H1 (cell line): ENCODE measurements at regions not wholly inside any gene's neighbourhood (a gene's known extent, or its start where the extent isn't known, plus 50 kb on each side); places are given as distances from the start of the nearest gene placed in this dataset.

Experiments used
- CTCF ChIA-PET: fragments of 300-600 bp; sonication (Branson Sonifier 250); formaldehyde crosslinking; loops from one replicate; lab custom pipeline; 2021; ENCODE audit not compliant: partially characterized antibody; lab: Charles Lee
- POLR2A ChIA-PET: fragments of 300-600 bp; sonication (Branson Sonifier 250); formaldehyde crosslinking; loops from one replicate; lab custom pipeline; 2021; ENCODE audit warnings: inconsistent platforms; ENCODE audit not compliant: partially characterized antibody; lab: Charles Lee
- DNase-seq, 2 experiments: peaks; one replicate each; pipeline versions ENCODE4 v3.0.0 to v3.0.0-alpha.2; 2010 to 2022; ENCODE audit warnings: low spot score in 2 of 2, low read depth in 1 of 2, mixed read lengths in 1 of 2
- FAIRE-seq: peaks from 2 replicates; lab custom pipeline; 2011; peaks lifted over from hg19 to GRCh38; lab: Jason Lieb, UNC
- H2AFZ ChIP-seq: 2 replicates; pipeline ENCODE4 v1.8.1; 2012; ENCODE audit warnings: low read length, inconsistent platforms
- H2AK5ac ChIP-seq: 2 replicates; pipeline ENCODE4 v1.6.1; 2013; ENCODE audit warnings: low read depth, low read length
- H2BK120ac ChIP-seq: replicated peaks from 2 replicates; pipeline ENCODE3; 2013; ENCODE audit warnings: low read depth, low read length, inconsistent platforms
- H2BK12ac ChIP-seq: 2 replicates; pipeline ENCODE4 v1.6.1; 2013; ENCODE audit warnings: low read depth, low read length
- H2BK15ac ChIP-seq: 2 replicates; pipeline ENCODE4 v1.6.1; 2013; ENCODE audit warnings: low read length
- H2BK20ac ChIP-seq: 2 replicates; pipeline ENCODE4 v1.6.1; 2013; ENCODE audit warnings: low read length
- H2BK5ac ChIP-seq: 2 replicates; pipeline ENCODE4 v1.6.1; 2013; ENCODE audit warnings: low read depth, low read length
- H3K14ac ChIP-seq: 2 replicates; pipeline ENCODE4 v1.6.1; 2013; ENCODE audit warnings: inconsistent platforms; ENCODE audit not compliant: insufficient read length
- H3K18ac ChIP-seq: 2 replicates; pipeline ENCODE4 v1.6.1; 2013; ENCODE audit warnings: low read length; ENCODE audit errors: extremely low read depth
- H3K23ac ChIP-seq: 2 replicates; pipeline ENCODE4 v1.6.1; 2013; ENCODE audit warnings: inconsistent platforms; ENCODE audit not compliant: insufficient read length
- H3K23me2 ChIP-seq: 2 replicates; pipeline ENCODE4 v1.6.1; 2013; ENCODE audit warnings: low read depth, low read length
- H3K27ac ChIP-seq: 2 replicates; pipeline ENCODE4 v1.6.1; 2011; ENCODE audit warnings: low read depth, low read length, inconsistent platforms
- H3K27me3 ChIP-seq, 4 experiments: replicated peaks in 1 of 4; 1 replicate in 1 of 4; 2 replicates in 3 of 4; pipeline versions ENCODE4 v1.6.1 to v1.8.1; 2011 to 2013; ENCODE audit warnings: low read length in 3 of 4, mild to moderate bottlenecking in 3 of 4, inconsistent platforms in 2 of 4, mixed read lengths in 2 of 4, moderate library complexity in 1 of 4; ENCODE audit not compliant: control insufficient read depth in 3 of 4, insufficient read depth in 3 of 4; ENCODE audit errors: extremely low read depth in 1 of 4
- H3K36me3 ChIP-seq, 4 experiments: 2 replicates each; pipeline versions ENCODE4 v1.6.1 to v1.8.1; 2011 to 2013; ENCODE audit warnings: mild to moderate bottlenecking in 4 of 4, low read length in 3 of 4, moderate library complexity in 2 of 4, control low read depth in 1 of 4, inconsistent platforms in 1 of 4; ENCODE audit not compliant: insufficient read depth in 4 of 4, control insufficient read depth in 2 of 4
- H3K4ac ChIP-seq: replicated peaks from 2 replicates; pipeline ENCODE3; 2013; ENCODE audit warnings: low read length, low read depth, mixed read lengths, inconsistent platforms; ENCODE audit not compliant: insufficient read length
- H3K4me1 ChIP-seq, 4 experiments: replicated peaks in 1 of 4; 1 replicate in 1 of 4; 2 replicates in 3 of 4; pipeline versions ENCODE4 v1.6.1 to v1.8.1; 2011 to 2013; ENCODE audit warnings: low read length in 3 of 4, inconsistent platforms in 2 of 4, mixed read lengths in 1 of 4; ENCODE audit not compliant: insufficient read depth in 4 of 4, control insufficient read depth in 3 of 4
- H3K4me2 ChIP-seq, 2 experiments: 2 replicates each; pipeline versions ENCODE4 v1.6.1 to v1.8.1; 2011 to 2013; ENCODE audit warnings: low read depth in 2 of 2, low read length in 2 of 2, control low read depth in 1 of 2, inconsistent platforms in 1 of 2, mild to moderate bottlenecking in 1 of 2; ENCODE audit not compliant: insufficient read depth in 1 of 2
- H3K4me3 ChIP-seq, 4 experiments: fragments of 200-600, 300-600 bp in 1 of 4; sonication (generic), shearing (Covaris generic), sonication (Bioruptor Twin) in 1 of 4; 2 replicates each; pipeline versions ENCODE4 v1.5.1 to v1.8.1; 2011 to 2016; ENCODE audit warnings: low read length in 4 of 4, low read depth in 3 of 4, control low read depth in 2 of 4, inconsistent platforms in 2 of 4, mild to moderate bottlenecking in 2 of 4, mixed read lengths in 1 of 4, moderate library complexity in 1 of 4; ENCODE audit not compliant: insufficient read depth in 2 of 4; ENCODE audit errors: extremely low read depth in 1 of 4
- H3K56ac ChIP-seq: replicated peaks from 2 replicates; pipeline ENCODE3; 2013; ENCODE audit warnings: low read depth, mild to moderate bottlenecking, mixed read lengths, low read length, inconsistent platforms; ENCODE audit not compliant: insufficient read length
- H3K79me1 ChIP-seq: 2 replicates; pipeline ENCODE4 v1.6.1; 2013; ENCODE audit warnings: low read depth, low read length, control low read depth
- H3K79me2 ChIP-seq, 2 experiments: 2 replicates each; pipeline versions ENCODE4 v1.6.1 to v1.8.1; 2012 to 2013; ENCODE audit warnings: low read length in 2 of 2, mild to moderate bottlenecking in 2 of 2, inconsistent platforms in 1 of 2; ENCODE audit not compliant: insufficient read depth in 2 of 2, control insufficient read depth in 1 of 2
- H3K9ac ChIP-seq, 4 experiments: replicated peaks in 1 of 4; 1 replicate in 1 of 4; 2 replicates in 3 of 4; pipeline versions ENCODE4 v1.6.1 to v1.8.1; 2011 to 2013; ENCODE audit warnings: low read depth in 3 of 4, low read length in 3 of 4, control low read depth in 2 of 4, mild to moderate bottlenecking in 2 of 4, moderate library complexity in 2 of 4, inconsistent platforms in 1 of 4; ENCODE audit errors: extremely low read depth in 1 of 4
- H3K9me3 ChIP-seq, 2 experiments: 2 replicates each; pipeline versions ENCODE4 v1.6.1 to v1.8.1; 2012 to 2013; ENCODE audit warnings: mild to moderate bottlenecking in 2 of 2, moderate library complexity in 2 of 2, control low read depth in 1 of 2, inconsistent platforms in 1 of 2, low read depth in 1 of 2, low read length in 1 of 2, mixed read lengths in 1 of 2; ENCODE audit not compliant: insufficient read depth in 2 of 2
- H4K20me1 ChIP-seq, 2 experiments: replicated peaks in 1 of 2; 2 replicates each; pipeline versions ENCODE3 to v1.8.1; 2011 to 2013; ENCODE audit warnings: inconsistent platforms in 2 of 2, low read length in 2 of 2, mild to moderate bottlenecking in 1 of 2; ENCODE audit not compliant: insufficient read depth in 2 of 2, control insufficient read depth in 1 of 2
- H4K5ac ChIP-seq: 2 replicates; pipeline ENCODE4 v1.6.1; 2013; ENCODE audit warnings: low read length, low read depth, mixed read lengths, inconsistent platforms; ENCODE audit not compliant: insufficient read length
- H4K8ac ChIP-seq: 2 replicates; pipeline ENCODE4 v1.8.0; 2013; ENCODE audit warnings: mild to moderate bottlenecking, moderate library complexity, low read length, inconsistent platforms; ENCODE audit not compliant: insufficient read depth; ENCODE audit errors: extremely low read depth
- H4K91ac ChIP-seq: replicated peaks from 2 replicates; pipeline ENCODE3; 2013; ENCODE audit warnings: low read length, mixed read lengths, inconsistent platforms; ENCODE audit not compliant: insufficient read length
- CREB1 ChIP-seq: IDR thresholded peaks from 2 replicates; pipeline ENCODE4 v1.6.1; 2012; ENCODE audit warnings: inconsistent platforms
- KDM4A ChIP-seq: IDR thresholded peaks from one replicate; pipeline ENCODE4 v1.7.1; 2012; ENCODE audit warnings: low read depth, mild to moderate bottlenecking, moderate library complexity, low read length, inconsistent platforms; ENCODE audit not compliant: severe bottlenecking
- NRF1 ChIP-seq: IDR thresholded peaks from 2 replicates; pipeline ENCODE4 v1.6.1; 2011; ENCODE audit warnings: mild to moderate bottlenecking, low read depth, low read length, improper control_type of control experiment
- POLR2A ChIP-seq, 2 experiments: IDR thresholded peaks; 1 replicate in 1 of 2; 2 replicates in 1 of 2; pipeline ENCODE4 v1.6.1; 2011; ENCODE audit warnings: low read depth in 2 of 2, low read length in 2 of 2, mild to moderate bottlenecking in 2 of 2; ENCODE audit errors: control extremely low read depth in 1 of 2
- TAF7 ChIP-seq: optimal IDR thresholded peaks from 2 replicates; pipeline ENCODE3; 2011; ENCODE audit warnings: low read depth, mild to moderate bottlenecking, inconsistent platforms, low read length, moderate library complexity, borderline replicate concordance
- TCF12 ChIP-seq: IDR thresholded peaks from 2 replicates; pipeline ENCODE4 v1.6.1; 2011; ENCODE audit warnings: low read depth, mild to moderate bottlenecking, low read length
- ZNF274 ChIP-seq: IDR thresholded peaks from 2 replicates; pipeline ENCODE4 v1.7.0; 2012; ENCODE audit warnings: low read length, borderline replicate concordance; ENCODE audit errors: extremely low read depth
- TF ChIP-seq, protein P1 (sequence below): IDR thresholded peaks from 2 replicates; pipeline ENCODE4 v1.6.1; 2012; ENCODE audit warnings: inconsistent platforms

DNA sequence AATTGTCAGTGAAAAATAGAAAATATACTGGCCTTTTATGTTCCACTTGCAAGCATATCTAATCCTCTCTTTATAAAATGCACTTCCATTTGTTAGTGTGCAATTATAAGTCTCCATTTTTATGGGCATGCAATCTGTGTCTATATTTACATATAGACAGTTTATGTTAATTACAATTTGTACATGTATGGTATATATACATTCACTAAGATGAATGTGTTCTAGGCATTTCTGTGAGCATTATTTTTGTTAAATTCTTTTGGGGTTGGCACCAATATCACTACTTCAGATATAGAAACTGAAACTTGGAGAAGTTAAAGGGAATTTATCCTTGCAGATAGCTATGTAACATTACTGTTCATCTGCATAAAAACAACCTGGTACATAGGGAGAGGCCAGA is 470.8 kb upstream of the LMO3 start:
- Histone ChIP-seq H4K91ac (no peak overlapping the region), H2BK15ac (no peak overlapping the region), H3K27ac (no peak overlapping the region), H3K23ac (no peak overlapping the region), H2BK5ac (no peak overlapping the region), H4K20me1 (no peaks in the 10 kb centered on the region), H2AK5ac (no peak overlapping the region), H3K9me3 (no peaks in the 10 kb centered on the region), H3K4ac (no peak overlapping the region), H4K8ac (no peak overlapping the region), H3K79me1 (no peaks in the 10 kb centered on the region), H3K18ac (no peak overlapping the region), H2BK20ac (no peak overlapping the region), H3K79me2 (no peaks in the 10 kb centered on the region), H3K4me2 (no peak overlapping the region), H3K9ac (no peak overlapping the region), H2BK12ac (no peak overlapping the region), H4K5ac (no peak overlapping the region), H2AFZ (no peak overlapping the region), H3K36me3 (no peaks in the 10 kb centered on the region), H3K27me3 (no peaks in the 10 kb centered on the region), H2BK120ac (no peak overlapping the region), H3K23me2 (no peaks in the 10 kb centered on the region), H3K14ac (no peak overlapping the region), H3K56ac (no peak overlapping the region), H3K4me1 (no peaks in the 10 kb centered on the region), H3K4me3 (no peak overlapping the region)
- CTCF ChIA-PET: interaction anchor here (0.6 kb wide), 1 partner anchor 9 kb away, joined by 4 read pairs; no protein-coding TSS in a partner anchor
- TF ChIP-seq TCF12 (no peak), NRF1 (no peak), KDM4A (no peak), CREB1 (no peak), TAF7 (no peak), ZNF274 (no peak), POLR2A (IDR thresholded peaks at IDR 0.05; ENCODE audit: control extremely low read depth in 1 of 2, low read depth in 2 of 2, low read length in 2 of 2) (no peak)
- TF ChIP-seq, protein P1, sequence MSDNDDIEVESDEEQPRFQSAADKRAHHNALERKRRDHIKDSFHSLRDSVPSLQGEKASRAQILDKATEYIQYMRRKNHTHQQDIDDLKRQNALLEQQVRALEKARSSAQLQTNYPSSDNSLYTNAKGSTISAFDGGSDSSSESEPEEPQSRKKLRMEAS: no peak
- DNase-seq: no peak
- POLR2A ChIA-PET: no interaction called here
- no peak for FAIRE-seq
